Thoracic aorta (tissue), 2 donors: ENCODE measurements at regions not wholly inside any gene's neighbourhood (a gene's known extent, or its start where the extent isn't known, plus 50 kb on each side); places are given as distances from the start of the nearest gene placed in this dataset.

Experiments used
- ATAC-seq: fragments of 150-250 bp; one replicate; pipeline ENCODE4 v1.8.0; 2017; ENCODE audit warnings: low read depth; ENCODE audit not compliant: insufficient number of reproducible peaks, low FRiP score
- DNase-seq: peaks from one replicate; pipeline ENCODE4 v3.0.0-alpha.2; 2020; ENCODE audit warnings: low spot score
- H3K27ac ChIP-seq, 2 donors: fragments of 200-600 bp; sonication (generic); 1 replicate in 1 of 2; 2 replicates in 1 of 2; pipeline ENCODE4 v1.5.1; 2016; ENCODE audit warnings: mild to moderate bottlenecking in 2 of 2, moderate library complexity in 2 of 2
- H3K27me3 ChIP-seq: fragments of 200-600 bp; sonication (generic); replicated peaks from 2 replicates; pipeline ENCODE4 v1.6.0; 2016; ENCODE audit warnings: mild to moderate bottlenecking; ENCODE audit not compliant: insufficient read depth
- H3K36me3 ChIP-seq: fragments of 200-600 bp; sonication (generic); one replicate; pipeline ENCODE4 v1.5.1; 2016
- H3K4me1 ChIP-seq, 2 donors: fragments of 200-600 bp; sonication (generic); 1 replicate in 1 of 2; 2 replicates in 1 of 2; pipeline versions ENCODE4 v1.5.1 to v1.6.0; 2016; ENCODE audit warnings: low read depth in 2 of 2, mild to moderate bottlenecking in 1 of 2; ENCODE audit not compliant: control insufficient read depth in 1 of 2
- H3K4me3 ChIP-seq: fragments of 200-600 bp; sonication (generic); 2 replicates; pipeline ENCODE4 v1.5.1; 2016; ENCODE audit warnings: mild to moderate bottlenecking
- H3K9me3 ChIP-seq: fragments of 200-600 bp; sonication (generic); 2 replicates; pipeline ENCODE4 v1.5.1; 2016
- CTCF ChIP-seq: fragments of 200-600 bp; sonication (generic); IDR thresholded peaks from one replicate; pipeline ENCODE4 v1.5.1; 2019; ENCODE audit warnings: antibody characterized with exemption

GRCh38 chr2:221786297-221786926, 214.3 kb upstream of the EPHA4 start:
- H3K36me3 ChIP-seq: no peaks in the 10 kb centered on the region
- H3K4me3 ChIP-seq: no peak overlapping the region
- no peaks in the 10 kb centered on the region for H3K9me3 ChIP-seq
- DNase-seq (no peak), ATAC-seq (no peak)
- H3K27me3 ChIP-seq: no peaks in the 10 kb centered on the region
- H3K4me1 ChIP-seq: no peaks in the 10 kb centered on the region
- TF ChIP-seq CTCF: no peak
- no peak overlapping the region for H3K27ac ChIP-seq

- no peaks in the 10 kb centered on the region for H3K9me3 ChIP-seq
- H3K36me3 ChIP-seq: no peaks in the 10 kb centered on the region
- ATAC-seq (peak; percentile 16), DNase-seq (no peak)
- peak overlapping the region; percentile 35 to 78 for H3K27ac ChIP-seq
- peaks cover 5 to 22% of the 10 kb centered on the region in 2 donors for H3K4me1 ChIP-seq
- H3K27me3 ChIP-seq: no peaks in the 10 kb centered on the region
- H3K4me3 ChIP-seq: no peak overlapping the region
- TF ChIP-seq CTCF: no peak
Observed at GRCh38 chr2:221780281-221780688, 208.2 kb upstream of the EPHA4 start.

GRCh38 chr2:221779614-221780067, 207.5 kb upstream of the EPHA4 start:
- no peaks in the 10 kb centered on the region for H3K27me3 ChIP-seq
- no peaks in the 10 kb centered on the region for H3K36me3 ChIP-seq
- ATAC-seq: no peak
- peaks cover 5 to 22% of the 10 kb centered on the region in 2 donors for H3K4me1 ChIP-seq
- no peak for TF ChIP-seq CTCF
- H3K27ac ChIP-seq: peak overlapping the region; percentile 37 to 78
- no peaks in the 10 kb centered on the region for H3K9me3 ChIP-seq
- H3K4me3 ChIP-seq: no peak overlapping the region
- DNase-seq: peak; percentile 3

GRCh38 chr2:221778025-221778424, 205.9 kb upstream of the EPHA4 start:
- no peak for ATAC-seq
- DNase-seq: no peak
- H3K27me3 ChIP-seq: no peaks in the 10 kb centered on the region
- H3K4me1 ChIP-seq: peaks cover 5 to 22% of the 10 kb centered on the region in 2 donors
- no peaks in the 10 kb centered on the region for H3K9me3 ChIP-seq
- H3K27ac ChIP-seq: no peak overlapping the region
- TF ChIP-seq CTCF: no peak
- no peaks in the 10 kb centered on the region for H3K36me3 ChIP-seq
- H3K4me3 ChIP-seq: no peak overlapping the region

- H3K9me3 ChIP-seq: no peaks in the 10 kb centered on the region
- H3K36me3 ChIP-seq: no peaks in the 10 kb centered on the region
- no peak for DNase-seq
- ATAC-seq: no peak
- no peaks in the 10 kb centered on the region for H3K27me3 ChIP-seq
- no peak overlapping the region for H3K27ac ChIP-seq
- TF ChIP-seq CTCF: no peak
- no peak overlapping the region for H3K4me3 ChIP-seq
- H3K4me1 ChIP-seq: peaks cover 5 to 22% of the 10 kb centered on the region in 2 donors
Observed at GRCh38 chr2:221777119-221777518, 205.0 kb upstream of the EPHA4 start.
